ENCODE measurements at regions not wholly inside any gene's neighbourhood (a gene's known extent, or its start where the extent isn't known, plus 50 kb on each side); places are given as distances from the start of the nearest gene placed in this dataset.

DNA sequence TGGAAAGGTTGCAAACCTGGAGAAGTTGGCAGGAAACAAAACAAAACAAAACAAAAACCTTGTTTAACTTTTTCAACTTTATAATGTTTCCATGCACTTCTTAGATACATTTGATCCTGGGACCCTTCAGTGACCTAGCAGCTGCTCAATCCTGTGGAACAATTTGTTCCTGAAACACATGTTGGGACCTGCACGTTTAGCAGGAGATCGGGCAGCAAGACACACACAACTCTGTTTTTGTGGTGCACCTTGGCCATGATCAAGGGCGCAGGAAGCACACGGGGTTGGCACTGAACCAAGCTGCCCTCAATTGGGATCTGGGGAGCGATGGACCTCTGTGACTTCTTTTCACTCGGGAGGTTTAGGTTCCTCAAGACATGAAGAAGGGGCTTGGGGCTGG lies 268.7 kb downstream of the LOXHD1 start:
- no peak for DNase-seq

DNA sequence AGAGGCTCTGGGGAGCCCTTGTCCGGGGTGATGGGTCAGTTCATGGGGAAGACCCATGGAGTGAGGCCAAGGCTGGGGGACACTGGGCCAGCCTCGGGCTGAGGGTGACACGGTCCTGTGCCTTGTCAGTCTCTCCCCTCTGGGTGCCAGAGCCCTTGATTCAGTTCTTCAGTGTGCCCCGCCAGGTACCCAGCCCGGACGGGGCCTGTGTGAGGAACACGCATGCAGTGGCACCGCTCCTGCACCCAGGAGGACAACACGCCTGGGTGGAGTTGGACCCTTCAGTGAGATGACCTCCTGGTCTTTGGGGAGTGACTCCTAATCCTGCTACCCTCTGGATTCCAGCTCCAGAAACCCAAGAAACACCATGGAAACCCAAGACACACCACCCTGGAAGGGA lies 264.4 kb downstream of the LOXHD1 start:
- no peak for DNase-seq

DNA sequence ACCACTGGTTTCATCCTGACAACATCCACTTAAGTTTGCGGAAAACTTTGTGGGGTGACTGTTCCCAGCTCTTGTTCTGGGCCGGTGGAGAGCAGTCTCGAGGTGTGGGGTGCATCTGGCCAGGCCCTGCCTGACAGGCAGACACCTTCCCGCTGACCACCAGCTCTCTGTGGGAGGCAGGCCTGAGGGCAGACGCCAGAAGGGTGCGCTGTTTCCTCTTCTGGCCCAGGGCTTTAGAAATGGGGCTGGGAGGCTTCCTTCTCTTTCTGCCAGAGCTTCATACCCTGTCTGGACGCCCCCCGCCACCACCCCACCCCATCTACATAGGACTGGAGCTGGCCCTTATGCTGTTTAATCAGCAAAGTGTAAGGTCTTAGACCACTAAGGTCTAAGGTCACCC lies 263.8 kb downstream of the LOXHD1 start:
- DNase-seq = no peak

DNA sequence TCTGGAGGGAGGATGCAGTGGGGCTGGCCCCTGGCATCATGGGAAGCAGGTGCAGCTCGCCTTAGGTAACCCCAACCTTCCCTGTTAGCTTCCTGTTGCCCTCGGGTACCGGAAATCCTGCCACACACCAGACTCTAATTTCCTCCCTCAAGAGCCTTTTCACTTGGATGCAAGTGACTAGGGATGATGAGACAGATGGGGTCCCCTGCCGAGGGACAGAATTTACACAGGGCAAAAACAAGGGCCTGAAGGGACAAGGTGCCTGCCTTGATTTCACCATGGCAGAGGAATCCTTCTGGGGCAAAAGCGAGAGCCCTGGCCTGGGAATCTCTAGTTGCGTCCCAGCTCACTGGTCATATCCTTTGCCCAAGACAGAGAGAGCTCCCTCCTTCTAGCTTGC lies 263.1 kb downstream of the LOXHD1 start:
- no peak for DNase-seq

DNA sequence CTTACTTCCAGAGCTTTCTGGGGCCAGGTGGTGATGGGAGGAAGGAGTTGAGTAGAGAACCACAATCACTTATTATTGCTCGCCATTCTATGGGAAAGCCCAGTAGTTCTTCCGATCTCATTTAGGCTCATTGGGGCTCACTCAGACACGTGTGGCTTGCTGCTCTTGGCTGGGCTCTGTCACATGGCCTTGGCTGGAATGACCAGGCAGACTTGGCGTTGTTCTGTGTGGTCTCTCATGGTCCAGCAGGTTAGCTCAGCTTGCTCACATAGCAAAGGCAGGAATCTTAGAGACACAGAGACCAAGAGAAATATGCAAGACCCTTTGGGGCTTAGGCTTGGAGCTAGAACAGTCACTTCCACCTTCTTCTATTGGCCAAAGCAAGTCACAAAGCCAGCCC lies 261.2 kb downstream of the LOXHD1 start:
- DNase-seq = no peak

DNA sequence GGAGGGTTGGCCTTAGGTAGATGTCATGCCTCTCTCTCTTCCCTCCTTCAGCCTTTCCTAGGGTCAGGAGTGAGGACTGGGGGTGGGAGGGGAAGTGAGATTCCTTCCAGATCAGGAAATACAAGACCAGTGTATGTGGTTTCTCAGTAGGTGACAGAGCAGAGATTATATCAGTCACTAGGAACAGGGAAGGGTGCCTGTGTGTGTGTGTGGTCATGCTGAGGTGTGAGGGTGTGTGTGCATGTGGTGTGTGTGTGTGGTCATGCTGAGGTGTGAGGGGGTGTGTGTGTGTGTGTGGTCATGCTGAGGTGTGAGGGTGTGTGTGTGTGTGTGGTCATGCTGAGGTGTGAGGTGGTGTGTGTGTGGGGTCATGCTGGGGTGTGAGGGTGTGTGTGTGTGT lies 259.8 kb downstream of the LOXHD1 start:
- no peak for DNase-seq

DNA sequence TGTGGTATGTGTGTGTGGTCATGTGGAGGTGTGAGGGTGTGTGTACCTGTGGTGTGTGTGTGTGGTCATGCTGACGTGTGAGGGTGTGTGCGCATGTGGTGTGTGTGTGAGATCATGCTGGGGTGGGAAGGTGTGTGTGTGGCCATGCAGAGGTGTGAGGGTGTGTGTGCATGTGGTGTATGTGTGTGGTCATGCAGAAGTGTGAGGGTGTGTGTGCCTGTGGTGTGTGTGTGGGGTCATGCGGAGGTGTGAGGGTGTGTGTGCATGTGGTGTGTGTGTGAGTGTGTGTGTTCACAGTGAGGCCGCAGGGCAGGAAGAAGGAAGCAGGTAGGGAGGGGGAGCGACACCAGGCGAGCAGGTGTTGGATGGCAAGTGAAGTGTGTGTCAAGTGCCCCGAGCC lies 259.0 kb downstream of the LOXHD1 start:
- peak in 1 of 2 donors; percentile 12 for DNase-seq

DNA sequence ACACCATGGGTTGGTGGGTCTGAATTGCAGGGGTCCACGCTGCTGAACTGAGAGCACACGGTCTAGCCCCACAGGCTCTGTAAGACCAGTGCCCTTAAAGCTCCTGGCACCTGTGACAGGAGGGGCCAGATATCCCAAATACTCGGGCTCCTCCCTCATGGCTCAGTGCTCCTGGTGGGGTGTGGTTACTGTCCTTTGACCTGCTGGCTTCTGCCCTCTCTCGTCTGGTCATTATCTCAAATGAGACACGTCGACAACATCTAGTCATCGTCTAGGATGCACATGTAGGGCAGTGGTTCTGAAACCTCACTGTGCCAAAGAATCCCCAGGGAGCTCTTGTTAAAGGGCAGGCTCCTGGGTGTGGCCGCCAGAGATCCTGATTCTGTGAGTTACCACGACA lies 258.4 kb downstream of the LOXHD1 start:
- no peak for DNase-seq

DNA sequence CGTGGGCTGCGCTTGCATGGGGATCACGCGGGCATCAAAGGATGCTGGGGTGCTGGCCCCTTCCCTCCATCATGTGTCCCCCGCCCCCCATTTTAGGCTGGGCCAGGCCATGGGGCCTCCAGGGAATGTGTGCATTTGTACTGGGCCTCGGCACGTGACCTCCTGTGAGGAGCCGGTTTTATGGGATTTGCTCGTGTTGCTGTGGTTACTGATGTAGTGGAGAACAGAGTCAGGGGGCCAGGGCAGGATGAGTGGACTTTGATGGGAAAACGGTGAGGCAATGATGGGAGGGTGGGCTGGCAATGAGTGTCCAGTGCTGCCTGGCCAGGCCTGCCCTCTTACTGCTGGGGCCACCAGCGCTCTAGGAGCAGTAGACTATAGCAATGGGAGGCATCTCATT lies 257.7 kb downstream of the LOXHD1 start:
- DNase-seq = no peak

DNA sequence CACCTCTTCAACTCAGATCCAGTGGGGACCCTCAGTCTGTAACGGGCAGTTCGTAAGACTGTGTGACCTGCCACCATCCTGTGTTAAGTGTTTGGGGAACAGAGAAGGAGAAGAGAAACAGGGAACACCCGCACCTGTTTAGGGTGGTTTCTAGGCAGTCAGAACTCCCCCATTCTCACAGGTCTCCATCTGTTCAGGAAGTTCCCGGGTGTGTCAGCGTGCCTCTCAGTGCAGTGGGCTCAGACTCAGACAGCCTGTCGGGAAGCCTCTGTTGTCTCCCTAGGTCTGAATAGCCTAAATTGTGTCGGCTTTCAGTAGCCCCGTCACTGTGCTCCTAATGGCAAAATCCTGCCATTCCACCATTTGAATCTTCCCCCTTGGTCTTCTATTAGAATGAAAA lies 256.6 kb downstream of the LOXHD1 start:
- DNase-seq = no peak

DNA sequence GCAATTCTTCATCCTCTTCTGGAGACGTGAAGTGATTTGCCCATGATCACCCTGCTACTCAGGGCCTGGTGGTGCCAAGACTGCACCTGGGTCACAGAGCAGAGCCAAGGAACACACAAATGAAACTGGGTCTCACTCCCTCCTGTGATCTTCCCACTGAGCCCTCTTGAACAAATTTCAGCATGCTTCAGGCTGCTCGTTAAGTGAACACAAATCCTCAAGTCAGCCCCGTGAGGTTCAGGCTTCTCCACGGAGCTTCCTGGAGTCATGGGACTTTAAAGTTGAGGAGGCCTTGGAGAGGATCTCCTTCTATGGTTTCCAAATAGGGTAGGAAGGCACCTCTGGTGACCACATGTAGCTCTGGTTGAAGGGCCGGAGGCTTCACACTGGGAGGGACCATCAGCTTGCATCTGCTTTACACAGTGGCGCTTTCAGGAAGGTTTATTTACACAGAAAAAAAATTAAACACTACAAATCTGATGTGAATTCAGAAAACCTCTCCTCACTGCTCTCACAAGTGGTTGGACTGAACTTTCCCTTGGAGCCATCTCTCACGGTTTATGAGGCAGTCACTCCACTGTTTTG lies 255.4 kb downstream of the LOXHD1 start:
- DNase-seq = no peak

DNA sequence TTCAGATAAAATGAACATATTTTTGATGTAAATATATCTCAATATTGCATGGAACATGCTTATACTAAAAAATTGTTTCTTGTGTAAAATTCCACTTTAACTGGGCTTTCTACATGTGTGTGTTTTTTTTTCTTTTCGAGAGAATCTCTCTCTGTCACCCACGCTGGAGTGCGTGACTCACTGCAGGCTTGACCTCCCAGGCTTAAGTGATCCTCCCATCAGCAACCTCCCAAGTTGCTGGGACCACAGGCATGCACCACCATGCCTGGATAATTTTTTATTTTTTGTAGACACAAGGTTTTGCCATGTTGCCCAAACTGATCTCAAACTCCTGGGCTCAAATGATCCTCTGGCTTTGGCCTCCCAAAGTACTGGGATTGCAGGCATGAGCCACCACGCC lies 254.6 kb downstream of the LOXHD1 start:
- no peak for DNase-seq

DNA sequence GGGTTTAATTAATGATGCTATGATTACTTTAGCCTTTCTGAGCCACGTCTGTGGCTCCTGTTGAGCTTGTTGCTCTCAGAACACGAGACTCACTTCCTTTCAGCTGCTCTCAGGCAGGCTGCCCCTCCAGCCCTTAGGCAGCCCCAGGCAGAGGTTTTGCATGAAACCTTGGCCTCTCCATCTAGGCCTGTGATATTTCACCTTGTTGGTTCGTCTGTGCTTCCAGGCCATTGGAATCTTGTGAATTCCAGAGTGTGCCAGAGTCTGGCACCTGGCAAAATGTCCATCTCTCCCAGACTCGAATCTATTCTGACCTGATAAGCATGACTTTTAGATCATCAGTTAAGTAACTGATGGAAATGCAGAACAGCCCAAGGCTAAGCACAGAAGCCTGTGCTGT lies 254.1 kb downstream of the LOXHD1 start:
- DNase-seq = no peak

DNA sequence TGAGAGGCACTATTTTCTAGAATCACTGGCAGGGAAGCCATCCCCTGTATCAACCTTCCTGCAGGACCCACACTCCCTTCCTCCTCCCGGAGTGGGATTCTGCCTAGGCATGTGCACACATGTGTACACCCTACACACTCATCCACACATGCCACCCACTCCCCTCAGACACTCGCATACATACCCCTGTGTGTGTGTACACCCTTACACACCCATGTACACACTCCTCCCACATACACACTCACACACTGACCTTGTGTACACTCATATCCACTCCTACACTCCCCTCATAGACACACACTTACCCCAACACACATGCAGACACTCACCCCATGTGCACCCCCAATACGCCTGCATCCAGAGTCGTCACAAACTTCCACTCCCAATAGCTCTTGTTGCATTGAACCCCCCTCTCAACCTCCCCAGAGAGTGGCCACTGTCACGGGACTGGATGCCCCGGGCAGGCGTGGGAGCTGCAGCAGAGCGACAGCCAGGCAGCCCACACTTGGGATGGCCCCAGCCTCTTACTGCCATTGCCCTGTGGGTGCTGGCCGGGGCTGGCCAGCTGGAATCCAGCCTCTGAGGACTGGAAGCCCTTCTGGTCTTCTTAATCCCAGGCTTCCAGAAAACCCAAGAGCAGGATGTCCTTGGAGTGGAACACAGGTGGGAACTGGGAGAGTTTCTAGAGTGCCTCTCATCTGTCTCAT lies 251.0 kb downstream of the LOXHD1 start:
- DNase-seq = no peak

DNA sequence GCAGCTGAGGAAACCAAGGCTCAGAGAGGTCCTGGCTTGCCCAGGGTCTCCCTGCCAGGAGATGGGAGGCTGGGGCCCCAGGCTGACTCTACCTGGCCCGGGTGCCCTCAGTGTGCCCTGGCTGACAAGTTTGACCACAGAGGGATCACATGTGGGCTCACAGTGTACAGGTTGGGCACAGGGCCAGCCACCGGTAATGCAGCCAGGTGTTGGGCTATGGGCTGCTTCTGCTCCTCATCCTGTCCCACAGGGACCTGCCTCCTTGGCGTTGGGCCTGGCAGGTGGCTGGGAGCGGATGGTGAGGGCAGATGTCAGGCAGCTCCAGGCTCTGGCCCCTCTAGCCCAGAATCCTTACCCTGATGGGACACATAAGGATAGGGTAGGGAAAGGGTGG lies 250.5 kb downstream of the LOXHD1 start:
- no peak for DNase-seq

DNA sequence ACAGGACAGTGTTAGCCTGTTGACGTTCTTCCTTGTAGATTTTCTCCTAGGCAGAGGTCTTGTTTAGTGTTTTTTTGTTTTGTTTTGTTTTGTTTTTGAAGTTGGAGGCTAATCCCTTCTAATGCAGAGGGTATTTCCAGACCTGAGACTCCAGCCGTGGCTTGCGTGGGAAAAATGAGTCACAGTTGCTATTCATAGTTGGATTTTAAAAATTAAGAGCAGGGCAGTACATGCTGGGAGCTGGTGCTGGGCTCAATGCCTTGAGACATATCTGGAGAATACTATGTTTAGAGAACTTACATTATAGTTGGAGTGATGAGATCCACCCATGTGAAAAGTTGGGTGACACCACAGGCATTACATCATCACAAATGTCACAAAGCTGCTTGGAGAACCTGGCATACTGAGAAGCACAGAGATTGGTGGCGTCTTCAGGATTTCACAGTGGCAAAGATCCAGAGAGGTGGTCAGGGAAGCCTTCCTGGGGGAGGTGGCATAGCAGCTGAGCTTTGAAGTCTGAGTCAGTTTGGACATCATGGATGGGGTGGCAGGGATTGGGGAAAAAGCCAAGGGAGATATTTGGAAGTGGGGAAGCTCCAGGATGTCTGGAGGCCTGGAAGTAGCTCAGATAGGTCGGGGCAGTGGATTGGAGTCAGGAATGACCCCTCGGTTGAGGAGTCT lies 249.4 kb downstream of the LOXHD1 start:
- no peak for DNase-seq

DNA sequence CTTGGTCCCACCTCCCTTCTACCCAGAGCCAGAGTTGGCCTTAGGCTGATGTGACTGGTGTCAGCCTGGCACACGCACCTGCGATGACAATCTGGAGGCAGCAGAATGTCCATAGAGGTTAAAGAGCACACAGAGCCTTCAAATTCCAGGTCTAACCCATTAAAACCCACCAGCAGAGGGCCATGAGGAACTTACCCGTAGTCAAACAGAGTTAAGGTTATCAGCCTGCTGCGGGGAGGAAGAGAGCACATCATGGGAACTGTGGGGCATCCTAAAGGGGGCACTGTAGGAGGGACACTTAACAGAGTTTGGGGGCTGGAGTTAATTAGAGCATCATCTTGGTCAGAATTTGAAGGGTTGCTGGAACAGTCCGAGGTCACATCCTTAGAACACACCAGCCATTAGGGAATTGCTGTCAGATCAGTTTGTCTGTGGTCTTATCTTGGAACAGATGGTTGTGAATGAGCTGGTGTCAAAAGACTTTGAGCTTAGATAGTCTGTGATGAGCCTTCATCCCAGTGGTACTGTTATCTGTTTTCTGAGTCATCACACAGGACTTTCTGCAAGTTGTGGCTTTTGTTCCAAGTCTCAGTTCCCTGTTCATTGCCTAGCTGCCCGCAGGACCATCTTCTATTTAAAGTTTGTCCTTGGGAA lies 248.6 kb downstream of the LOXHD1 start:
- no peak for DNase-seq

DNA sequence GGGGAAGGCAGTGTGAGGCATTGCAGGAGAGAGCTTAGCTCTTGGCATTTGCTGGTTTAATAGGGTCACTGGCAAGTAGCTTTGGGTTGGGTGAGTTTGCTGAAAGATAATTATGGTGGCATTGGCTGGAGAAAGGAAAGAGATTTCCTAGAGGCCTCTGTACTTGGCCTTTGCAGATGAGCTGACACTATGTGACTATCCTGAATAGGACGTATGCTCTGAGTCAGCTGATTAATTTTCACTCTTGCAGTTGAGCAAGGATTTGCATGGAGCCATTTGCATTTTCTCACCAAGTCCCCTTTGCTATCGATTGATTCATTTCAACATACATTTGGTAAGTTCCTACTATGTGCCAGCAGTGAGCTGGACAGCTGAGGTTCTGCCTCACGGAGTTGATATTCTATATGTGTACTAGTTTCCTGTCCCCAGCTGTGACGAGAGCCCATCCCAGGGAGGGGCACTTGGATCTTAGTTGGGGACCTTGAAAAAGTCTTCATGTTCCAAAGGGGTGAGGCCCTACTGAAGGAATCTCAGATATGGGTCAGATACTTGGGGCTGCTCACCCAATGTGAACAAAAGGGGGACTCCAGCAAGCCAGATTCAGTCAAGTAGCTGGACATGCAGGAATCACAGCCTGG lies 245.7 kb downstream of the LOXHD1 start:
- DNase-seq = no peak

DNA sequence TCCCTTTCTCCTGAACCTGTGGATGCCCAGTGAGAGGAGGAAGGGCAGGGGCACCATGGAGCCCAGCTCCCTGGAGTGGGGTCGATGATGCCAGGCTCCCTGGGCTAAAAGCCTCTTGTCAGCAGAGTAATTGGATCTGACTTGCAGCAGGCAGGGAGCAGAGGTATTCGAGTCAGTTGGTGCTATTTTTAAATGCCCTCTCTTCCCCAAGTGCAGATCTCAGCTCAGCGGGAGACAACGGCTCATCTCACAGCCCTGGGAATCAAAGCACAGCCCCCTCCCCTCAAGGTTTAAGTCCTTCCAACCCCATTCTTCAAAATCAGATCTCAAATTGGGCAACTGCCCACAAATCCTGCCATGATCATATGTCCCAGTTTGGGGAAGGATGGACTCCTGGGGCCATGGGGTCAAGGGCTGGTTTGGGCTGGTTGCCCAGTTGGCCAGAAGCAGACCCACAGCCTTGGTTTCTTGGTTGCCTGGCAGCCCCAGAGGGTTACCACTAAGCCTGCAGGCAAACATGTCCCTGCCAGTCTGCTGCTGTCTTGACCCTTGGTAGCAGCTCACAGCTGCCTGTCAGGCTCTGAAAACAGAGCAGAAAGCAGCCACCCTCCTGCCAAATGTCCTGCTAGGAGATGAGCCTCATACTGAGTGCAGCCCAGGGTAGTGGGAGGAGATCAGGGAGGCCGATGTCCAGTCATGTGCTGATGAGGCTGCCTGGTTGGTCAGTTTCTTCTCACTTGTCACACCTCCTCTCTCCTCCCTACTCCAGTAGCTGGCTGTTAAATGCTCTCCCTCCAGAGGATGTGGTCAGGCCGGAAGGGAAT lies 244.9 kb downstream of the LOXHD1 start:
- DNase-seq = no peak

DNA sequence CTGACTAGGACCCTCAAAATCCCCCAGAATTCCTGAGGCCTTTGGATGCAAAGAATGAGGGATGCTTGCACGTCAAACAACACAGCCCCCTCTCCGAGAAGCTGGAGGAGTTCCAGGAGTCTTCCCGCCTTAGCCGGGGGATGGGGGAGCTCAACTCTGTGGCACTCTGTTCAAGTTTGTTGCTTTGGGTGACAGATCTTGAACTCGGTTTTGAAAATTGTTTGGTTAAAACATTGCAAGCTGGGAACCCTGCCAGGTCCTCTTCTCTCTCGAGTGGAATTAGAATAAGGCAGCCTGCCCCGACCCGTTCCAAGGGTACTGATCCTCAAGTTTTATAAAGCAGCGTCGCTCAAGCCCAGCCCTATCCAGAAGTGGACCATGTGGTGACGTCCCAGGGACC lies 244.1 kb downstream of the LOXHD1 start:
- DNase-seq = no peak

DNA sequence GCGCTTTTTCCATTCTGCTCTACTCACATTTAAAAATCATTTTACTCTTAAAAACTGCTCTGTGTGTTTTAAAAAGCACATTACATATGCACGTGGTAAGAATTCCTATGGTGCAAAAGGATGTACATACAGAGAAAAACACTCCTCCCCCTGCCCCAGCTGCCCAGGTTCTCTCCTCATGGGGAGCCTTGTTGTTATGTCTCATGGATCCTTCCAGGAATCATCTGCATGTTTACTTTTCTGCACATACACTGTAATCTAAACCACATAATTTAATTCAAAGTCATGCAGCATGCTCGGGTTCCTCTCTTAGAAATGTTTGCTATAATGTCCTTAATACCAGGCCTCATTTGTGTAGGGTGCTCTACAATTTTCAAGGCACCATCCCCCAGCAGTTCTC lies 243.3 kb downstream of the LOXHD1 start:
- no peak for DNase-seq

DNA sequence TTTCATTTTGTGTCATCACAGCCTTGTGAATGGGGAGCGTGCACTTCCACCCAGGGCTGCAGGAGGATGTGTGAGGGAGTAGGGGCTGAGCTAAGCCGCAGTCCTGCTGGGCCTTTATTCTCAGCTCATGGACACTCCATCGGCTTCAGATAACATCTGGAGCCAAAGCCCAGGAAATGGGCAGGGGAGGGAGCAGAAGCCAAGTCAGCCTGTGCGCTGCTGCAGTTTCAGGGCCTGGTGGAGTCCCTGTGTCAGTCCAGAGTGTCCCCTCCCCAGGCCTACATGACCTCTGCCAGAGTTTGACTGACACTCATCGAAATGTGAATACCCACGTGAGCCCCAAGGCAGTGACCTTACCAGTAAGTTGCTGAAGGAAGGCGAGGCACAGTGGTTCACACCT lies 242.2 kb downstream of the LOXHD1 start:
- no peak for DNase-seq
